Stimulated activated CD8-positive, alpha-beta memory T cell treated with anti-CD3 and anti-CD28 coated beads, Interleukin-15, amount 100 ng/mL, for 4 hours (primary cell): ENCODE measurements at regions not wholly inside any gene's neighbourhood (a gene's known extent, or its start where the extent isn't known, plus 50 kb on each side); places are given as distances from the start of the nearest gene placed in this dataset.
"Not testable (repeated sequence)": the region's sequence is repeated elsewhere in the genome, so short reads cannot be mapped to it uniquely, and the experiment has no call there.

ENCODE experiments used
- DNase-seq, 2 donors: peaks; one replicate each; pipeline ENCODE4 v3.0.0-alpha.2; 2020; ENCODE audit warnings: low read depth in 2 of 2

DNA sequence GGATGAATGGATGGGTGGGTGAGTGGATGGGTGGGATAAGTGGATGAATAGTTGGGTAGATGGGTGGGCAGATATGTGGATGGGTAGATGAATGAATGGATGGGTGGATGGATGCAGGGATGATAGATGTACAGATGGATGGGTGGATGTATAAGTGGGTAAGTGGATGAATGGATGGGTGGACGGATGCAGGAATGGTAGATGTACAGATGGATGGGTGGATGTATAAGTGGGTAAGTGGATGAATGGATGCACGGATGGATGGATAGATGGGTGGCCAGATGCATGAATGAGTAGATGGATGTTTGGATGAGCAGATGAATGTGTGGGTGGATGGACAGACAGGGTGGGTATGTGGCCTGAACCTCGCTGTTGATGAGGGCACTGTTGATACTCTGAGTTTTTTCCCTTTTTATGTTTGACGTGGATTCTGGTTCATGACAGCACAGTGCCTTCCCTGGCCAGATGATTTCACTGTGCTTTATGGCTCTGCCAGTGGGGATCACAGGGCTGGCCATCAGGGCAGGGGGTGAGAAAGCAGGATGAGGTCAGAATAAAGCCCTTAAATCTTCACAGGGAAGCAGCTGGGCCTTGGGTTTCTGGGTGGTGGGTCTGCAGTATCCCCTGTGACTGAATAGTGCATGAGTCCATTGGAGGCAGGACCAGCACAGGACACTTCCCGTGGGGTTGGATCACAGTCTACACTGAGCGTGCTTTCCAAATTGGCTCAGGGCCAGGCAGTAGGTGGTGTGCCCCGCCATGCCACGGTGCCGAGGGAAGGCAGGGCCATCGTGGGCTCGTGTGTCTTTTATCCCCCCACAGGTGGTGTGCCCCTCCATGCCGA lies 213.2 kb downstream of the BANP start:
- DNase-seq, result not testable (repeated sequence)

GRCh38 chr16:88165040-88165544 lies 213.9 kb downstream of the BANP start:
- DNase-seq, result not testable (repeated sequence)

DNA sequence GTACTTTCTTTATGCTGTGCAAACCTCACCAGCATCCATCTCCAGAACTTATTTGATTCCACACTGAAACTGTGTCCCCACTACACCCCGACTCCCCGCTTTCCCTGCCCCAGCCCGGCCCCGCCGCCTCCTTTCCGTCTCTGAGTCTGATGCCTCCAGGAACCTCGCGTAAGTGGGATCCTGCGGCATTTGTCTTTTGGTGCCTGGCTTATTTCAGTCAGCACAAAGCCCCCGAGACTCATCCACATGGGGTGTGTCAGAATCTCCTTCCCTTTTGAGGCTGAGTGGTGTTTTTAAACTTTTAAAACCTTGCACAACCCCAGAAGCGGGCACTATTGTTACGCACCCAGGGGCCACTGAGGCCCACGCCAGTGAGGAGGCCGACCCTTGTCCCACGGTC lies 214.4 kb downstream of the BANP start:
- DNase-seq, result not testable (repeated sequence)

- not testable (repeated sequence) for DNase-seq
Observed at GRCh38 chr16:88166209-88166773, 215.1 kb downstream of the BANP start.

DNA sequence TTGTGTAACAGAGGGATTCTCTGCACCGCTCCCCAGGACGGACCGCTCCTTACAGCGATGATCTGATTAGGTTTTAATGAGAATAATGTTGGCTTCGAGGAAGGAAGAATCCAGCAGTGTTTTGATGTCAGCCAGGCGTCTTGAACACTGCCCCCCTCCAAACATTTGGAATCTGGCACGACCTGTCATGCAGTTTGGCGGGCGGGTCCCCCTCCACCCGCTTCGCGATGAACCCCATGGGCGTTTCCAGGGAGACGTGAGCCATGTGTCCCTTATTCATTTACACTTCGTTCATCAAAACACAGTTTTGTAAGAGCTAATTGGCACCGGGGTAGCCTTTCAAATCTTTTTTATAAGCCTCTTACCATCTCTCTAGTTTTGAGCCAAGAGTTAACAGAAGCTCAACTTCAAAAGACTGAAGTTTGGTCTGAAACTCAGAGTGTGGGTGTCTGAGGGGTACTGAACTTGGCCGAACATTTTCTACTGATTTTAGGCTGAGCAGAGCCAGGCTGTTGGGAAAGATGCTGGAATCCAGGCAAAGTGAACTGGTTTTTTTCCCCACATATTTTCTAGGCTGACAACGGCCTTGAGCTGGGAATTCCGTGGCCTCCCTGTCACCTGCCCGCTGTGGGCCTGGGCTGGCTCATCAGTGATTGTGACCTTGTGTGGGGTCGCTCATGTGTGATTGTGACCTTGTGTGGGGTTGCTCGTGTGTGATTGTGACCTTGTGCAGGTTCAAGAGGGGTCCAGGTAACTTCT lies 214.8 kb upstream of the ZNF469 start:
- DNase-seq, result not testable (repeated sequence)

DNA sequence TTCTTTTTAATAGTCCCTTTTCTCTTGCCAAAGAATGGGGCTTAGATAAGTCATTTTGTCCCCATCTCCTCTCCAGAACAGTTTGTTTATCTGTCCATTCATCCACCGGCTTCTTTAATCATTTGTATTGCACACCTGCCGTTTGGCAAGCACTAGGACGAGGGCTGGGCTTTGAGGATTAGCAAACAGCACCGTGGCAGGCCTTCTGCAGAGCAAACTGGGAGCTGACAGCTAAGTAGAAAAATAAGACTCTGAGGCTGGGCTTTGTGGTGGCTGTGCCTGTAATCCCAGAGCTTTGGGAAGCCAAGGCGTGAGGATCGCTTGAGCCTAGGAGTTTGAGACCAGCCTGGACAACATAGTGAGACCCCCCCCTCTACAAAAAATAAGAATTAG lies 214.2 kb upstream of the ZNF469 start:
- not testable (repeated sequence) for DNase-seq

GRCh38 chr16:88169136-88169830 lies 213.5 kb upstream of the ZNF469 start:
- DNase-seq, result not testable (repeated sequence)

DNA sequence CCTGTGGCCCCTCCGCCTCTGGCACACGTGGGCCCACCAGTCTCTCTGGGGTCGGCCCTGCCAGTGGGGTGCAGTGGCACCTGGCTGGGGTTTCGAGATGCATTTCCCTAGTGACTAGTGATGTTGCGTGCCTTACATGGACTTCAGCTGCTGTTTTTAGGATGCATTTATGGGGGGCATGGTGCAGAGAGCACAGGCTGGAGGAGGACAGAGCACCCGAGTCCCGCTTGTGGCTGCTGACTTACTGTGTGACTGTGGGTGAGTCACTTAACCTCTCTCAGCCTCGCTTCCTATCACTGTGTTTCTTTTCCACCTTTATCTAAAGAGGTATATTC lies 213.0 kb upstream of the ZNF469 start:
- DNase-seq, result not testable (repeated sequence)

- no peak for DNase-seq
Observed at GRCh38 chr16:88170528-88170991, 212.2 kb upstream of the ZNF469 start.

- not testable (repeated sequence) for DNase-seq
Observed at GRCh38 chr16:88171126-88171525, 211.6 kb upstream of the ZNF469 start.

GRCh38 chr16:88176184-88176583 lies 206.6 kb upstream of the ZNF469 start:
- not testable (repeated sequence) for DNase-seq

DNA sequence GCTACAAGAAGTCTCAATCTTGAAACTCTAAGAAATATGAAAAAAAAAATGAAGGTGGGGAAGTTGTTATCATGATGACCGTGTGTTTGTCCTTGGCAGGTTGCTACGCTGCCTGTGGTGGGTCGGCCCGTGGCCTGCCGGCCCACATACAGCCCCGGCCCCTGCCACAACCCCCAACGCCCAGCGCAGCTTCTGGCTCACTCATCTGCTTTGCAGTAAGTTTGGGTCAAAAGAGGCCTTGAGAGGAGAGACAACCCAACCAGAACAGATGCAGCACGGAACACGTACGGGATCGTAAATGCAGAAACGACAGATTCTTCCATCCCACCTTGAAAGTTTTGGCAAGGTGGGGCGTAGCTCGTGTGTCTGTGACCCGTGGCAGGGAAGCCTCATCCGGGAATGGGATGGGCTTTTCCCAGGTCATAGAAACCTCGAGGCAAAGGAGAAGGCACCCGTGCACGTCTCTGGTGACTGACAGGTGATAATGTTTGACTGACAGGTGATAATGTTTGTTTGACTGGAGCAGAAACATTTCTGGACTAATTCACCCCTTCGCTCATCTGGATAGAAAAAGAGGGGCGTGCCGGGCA lies 206.1 kb upstream of the ZNF469 start:
- not testable (repeated sequence) for DNase-seq

GRCh38 chr16:88178251-88178650 lies 204.5 kb upstream of the ZNF469 start:
- DNase-seq, result not testable (repeated sequence)

DNA sequence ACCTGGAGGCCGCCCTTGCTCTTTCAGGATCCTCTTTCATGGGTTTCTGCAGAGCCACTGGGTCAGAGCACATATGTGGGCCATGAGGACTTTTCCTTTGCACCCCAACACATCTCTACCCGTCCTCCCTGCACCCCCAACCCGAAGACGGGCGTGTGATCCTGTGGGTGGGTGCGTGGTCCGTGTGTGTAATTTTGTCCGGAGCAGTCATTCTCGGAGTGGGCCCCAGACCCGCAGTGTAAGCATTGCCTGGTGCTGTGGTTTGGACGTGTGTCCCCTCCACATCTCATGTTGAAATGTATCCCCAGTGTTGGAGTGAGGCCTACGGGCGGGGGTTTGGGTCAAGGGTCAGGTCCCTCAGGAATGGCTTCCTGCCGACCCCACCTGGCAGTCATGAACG lies 203.9 kb upstream of the ZNF469 start:
- not testable (repeated sequence) for DNase-seq

GRCh38 chr16:88182967-88183881 lies 199.5 kb upstream of the ZNF469 start:
- not testable (repeated sequence) for DNase-seq

- DNase-seq, result not testable (repeated sequence)
Observed at GRCh38 chr16:88184053-88184452, 198.7 kb upstream of the ZNF469 start.

DNA sequence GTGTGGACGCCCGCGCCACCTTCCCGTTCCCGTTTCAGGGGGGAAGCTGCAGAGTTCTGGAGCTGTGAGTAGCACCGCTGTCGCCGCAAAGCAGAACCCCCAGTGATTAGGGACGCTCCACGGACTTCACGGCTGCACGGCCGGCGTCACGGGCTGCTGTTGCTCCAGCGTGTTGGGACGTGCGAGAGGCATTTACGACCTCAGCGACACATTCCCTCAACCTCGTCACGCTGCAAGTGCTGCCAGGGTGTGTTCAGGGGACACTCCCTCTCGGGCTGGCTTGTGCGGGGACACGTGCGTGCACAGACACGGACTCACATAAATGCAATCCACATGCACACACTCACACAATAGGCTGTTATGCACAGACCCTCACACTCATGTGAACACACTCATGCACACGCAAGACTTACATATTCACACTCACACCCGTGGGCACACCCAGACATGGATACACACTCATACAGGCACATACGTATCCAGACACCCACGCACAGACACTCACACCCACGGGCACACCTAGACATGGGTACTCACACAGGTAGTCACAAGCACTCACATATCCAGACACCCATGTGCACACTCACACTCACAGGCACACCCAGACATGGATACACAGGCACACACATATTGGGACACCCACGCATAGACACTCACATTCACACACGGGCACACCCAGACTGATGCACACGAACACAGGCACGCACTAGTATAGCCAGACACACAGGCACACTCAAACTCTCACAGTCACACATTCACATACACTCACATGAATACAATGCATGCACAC lies 198.0 kb upstream of the ZNF469 start:
- not testable (repeated sequence) for DNase-seq

DNA sequence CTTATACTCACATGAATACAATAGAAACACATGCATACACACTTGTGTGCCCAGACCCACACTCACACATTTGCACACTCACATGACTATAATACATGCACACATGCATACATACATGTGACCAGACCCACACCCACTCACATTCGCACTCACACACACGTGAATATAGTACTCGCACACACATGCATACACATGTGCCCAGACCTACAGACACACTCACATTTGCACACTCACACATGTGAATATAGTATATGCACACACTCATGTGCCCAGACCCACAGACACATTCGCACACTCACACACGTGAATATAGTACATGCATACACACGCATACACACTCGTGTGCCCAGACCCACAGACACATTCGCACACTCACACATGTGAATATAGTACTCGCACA lies 197.4 kb upstream of the ZNF469 start:
- DNase-seq, result not testable (repeated sequence)
